ENCODE measurements at regions not wholly inside any gene's neighbourhood (a gene's known extent, or its start where the extent isn't known, plus 50 kb on each side); places are given as distances from the start of the nearest gene placed in this dataset.

DNA sequence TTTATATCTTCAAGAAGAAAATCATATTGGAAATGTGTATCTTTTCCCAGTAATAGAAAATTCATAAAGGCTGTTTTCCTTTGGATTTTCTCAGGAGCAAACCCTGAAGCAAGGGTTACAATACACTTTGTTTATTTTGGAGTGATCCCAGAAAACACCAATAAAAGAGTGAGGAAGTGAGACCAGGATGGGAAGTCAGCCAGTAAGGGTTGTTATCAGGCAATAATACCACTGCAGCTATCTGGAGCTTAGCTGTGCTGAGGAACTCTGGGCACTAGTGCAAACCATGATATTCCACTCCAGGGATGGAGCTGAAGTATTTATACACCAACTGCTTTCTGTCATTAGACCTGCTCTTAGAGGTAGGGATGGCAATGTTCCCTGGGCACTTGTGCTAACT, 1002.3 kb downstream of the FLRT2 start:
- TF ChIP-seq FOXK2 (IDR thresholded peaks at IDR 0.05) (no peak), EED (IDR thresholded peaks at IDR 0.05; ENCODE audit: low read depth) (no peak), SIX5 (IDR thresholded peaks at IDR 0.05; ENCODE audit: low read depth, low read length, severe bottlenecking) (no peak), PAX5 (IDR thresholded peaks at IDR 0.05; ENCODE audit: borderline replicate concordance, low read depth, low read length) (no peak), EP300 (IDR thresholded peaks at IDR 0.05; ENCODE audit: borderline replicate concordance in 1 of 2, control insufficient read depth in 1 of 2, low read depth in 2 of 2, low read length in 2 of 2) (no peak), STAT1 (conservative IDR thresholded peaks at IDR 0.05) (no peak), HDAC2 (IDR thresholded peaks at IDR 0.05) (no peak)
- TF ChIP-seq, protein P1, sequence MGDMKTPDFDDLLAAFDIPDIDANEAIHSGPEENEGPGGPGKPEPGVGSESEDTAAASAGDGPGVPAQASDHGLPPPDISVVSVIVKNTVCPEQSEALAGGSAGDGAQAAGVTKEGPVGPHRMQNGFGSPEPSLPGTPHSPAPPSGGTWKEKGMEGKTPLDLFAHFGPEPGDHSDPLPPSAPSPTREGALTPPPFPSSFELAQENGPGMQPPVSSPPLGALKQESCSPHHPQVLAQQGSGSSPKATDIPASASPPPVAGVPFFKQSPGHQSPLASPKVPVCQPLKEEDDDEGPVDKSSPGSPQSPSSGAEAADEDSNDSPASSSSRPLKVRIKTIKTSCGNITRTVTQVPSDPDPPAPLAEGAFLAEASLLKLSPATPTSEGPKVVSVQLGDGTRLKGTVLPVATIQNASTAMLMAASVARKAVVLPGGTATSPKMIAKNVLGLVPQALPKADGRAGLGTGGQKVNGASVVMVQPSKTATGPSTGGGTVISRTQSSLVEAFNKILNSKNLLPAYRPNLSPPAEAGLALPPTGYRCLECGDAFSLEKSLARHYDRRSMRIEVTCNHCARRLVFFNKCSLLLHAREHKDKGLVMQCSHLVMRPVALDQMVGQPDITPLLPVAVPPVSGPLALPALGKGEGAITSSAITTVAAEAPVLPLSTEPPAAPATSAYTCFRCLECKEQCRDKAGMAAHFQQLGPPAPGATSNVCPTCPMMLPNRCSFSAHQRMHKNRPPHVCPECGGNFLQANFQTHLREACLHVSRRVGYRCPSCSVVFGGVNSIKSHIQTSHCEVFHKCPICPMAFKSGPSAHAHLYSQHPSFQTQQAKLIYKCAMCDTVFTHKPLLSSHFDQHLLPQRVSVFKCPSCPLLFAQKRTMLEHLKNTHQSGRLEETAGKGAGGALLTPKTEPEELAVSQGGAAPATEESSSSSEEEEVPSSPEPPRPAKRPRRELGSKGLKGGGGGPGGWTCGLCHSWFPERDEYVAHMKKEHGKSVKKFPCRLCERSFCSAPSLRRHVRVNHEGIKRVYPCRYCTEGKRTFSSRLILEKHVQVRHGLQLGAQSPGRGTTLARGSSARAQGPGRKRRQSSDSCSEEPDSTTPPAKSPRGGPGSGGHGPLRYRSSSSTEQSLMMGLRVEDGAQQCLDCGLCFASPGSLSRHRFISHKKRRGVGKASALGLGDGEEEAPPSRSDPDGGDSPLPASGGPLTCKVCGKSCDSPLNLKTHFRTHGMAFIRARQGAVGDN (IDR thresholded peaks at IDR 0.05): no peak
- TF ChIP-seq, protein P2, sequence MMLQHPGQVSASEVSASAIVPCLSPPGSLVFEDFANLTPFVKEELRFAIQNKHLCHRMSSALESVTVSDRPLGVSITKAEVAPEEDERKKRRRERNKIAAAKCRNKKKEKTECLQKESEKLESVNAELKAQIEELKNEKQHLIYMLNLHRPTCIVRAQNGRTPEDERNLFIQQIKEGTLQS (IDR thresholded peaks at IDR 0.05; ENCODE audit: borderline replicate concordance, extremely low read depth, low read depth, low read length): no peak
- TF ChIP-seq, protein P3, sequence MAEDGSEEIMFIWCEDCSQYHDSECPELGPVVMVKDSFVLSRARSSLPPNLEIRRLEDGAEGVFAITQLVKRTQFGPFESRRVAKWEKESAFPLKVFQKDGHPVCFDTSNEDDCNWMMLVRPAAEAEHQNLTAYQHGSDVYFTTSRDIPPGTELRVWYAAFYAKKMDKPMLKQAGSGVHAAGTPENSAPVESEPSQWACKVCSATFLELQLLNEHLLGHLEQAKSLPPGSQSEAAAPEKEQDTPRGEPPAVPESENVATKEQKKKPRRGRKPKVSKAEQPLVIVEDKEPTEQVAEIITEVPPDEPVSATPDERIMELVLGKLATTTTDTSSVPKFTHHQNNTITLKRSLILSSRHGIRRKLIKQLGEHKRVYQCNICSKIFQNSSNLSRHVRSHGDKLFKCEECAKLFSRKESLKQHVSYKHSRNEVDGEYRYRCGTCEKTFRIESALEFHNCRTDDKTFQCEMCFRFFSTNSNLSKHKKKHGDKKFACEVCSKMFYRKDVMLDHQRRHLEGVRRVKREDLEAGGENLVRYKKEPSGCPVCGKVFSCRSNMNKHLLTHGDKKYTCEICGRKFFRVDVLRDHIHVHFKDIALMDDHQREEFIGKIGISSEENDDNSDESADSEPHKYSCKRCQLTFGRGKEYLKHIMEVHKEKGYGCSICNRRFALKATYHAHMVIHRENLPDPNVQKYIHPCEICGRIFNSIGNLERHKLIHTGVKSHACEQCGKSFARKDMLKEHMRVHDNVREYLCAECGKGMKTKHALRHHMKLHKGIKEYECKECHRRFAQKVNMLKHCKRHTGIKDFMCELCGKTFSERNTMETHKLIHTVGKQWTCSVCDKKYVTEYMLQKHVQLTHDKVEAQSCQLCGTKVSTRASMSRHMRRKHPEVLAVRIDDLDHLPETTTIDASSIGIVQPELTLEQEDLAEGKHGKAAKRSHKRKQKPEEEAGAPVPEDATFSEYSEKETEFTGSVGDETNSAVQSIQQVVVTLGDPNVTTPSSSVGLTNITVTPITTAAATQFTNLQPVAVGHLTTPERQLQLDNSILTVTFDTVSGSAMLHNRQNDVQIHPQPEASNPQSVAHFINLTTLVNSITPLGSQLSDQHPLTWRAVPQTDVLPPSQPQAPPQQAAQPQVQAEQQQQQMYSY (CRISPR knock-in tag; IDR thresholded peaks at IDR 0.05): no peak
- no peaks in the 10 kb centered on the region for H3K27me3 ChIP-seq (replicated peaks in 1 of 2; ENCODE audit: control insufficient read depth in 2 of 2, insufficient read depth in 2 of 2, low read length in 1 of 2)
- no peaks in the 10 kb centered on the region for H3K79me2 ChIP-seq (ENCODE audit: control insufficient read depth, insufficient read depth, low read length)
- no peak overlapping the region for H3K27ac ChIP-seq (ENCODE audit: control insufficient read depth, insufficient read depth)
- FAIRE-seq (no peak), DNase-seq (ENCODE audit: low read depth, low spot score) (no peak), ATAC-seq (no peak)
- ChIA-PET RAD21 (ENCODE audit: unreplicated experiment) (no interaction called here), CTCF (no interaction called here), SMC1A (ENCODE audit: uncharacterized antibody, unreplicated experiment) (no interaction called here), POLR2A (no interaction called here)
- intact Hi-C loops (cut with micrococcal nuclease; ENCODE audit: unreplicated experiment): no loop called here
- in situ Hi-C loops (cut with MboI): no loop called here
- H3K9ac ChIP-seq (ENCODE audit: control insufficient read depth, insufficient read depth, low read length): no peak overlapping the region
- BruUV-seq (replicated peaks): no TSS peak
- H4K20me1 ChIP-seq (ENCODE audit: control insufficient read depth, insufficient read depth): no peaks in the 10 kb centered on the region
- H3K9me3 ChIP-seq (replicated peaks; ENCODE audit: control insufficient read depth, insufficient read depth, low read length): no peaks in the 10 kb centered on the region
- no peak overlapping the region for H2AFZ ChIP-seq (ENCODE audit: control insufficient read depth, low read depth, low read length)
- no peaks in the 10 kb centered on the region for H3K4me1 ChIP-seq (ENCODE audit: control insufficient read depth, insufficient read depth, low read length)
- no peak overlapping the region for H3K4me2 ChIP-seq (ENCODE audit: control insufficient read depth, insufficient read depth)
- no peak overlapping the region for H3K4me3 ChIP-seq
- no peaks in the 10 kb centered on the region for H3K36me3 ChIP-seq (ENCODE audit: control insufficient read depth in 2 of 2, insufficient read depth in 2 of 2, low read length in 1 of 2)
